ENCODE measurements at regions not wholly inside any gene's neighbourhood (a gene's known extent, or its start where the extent isn't known, plus 50 kb on each side); places are given as distances from the start of the nearest gene placed in this dataset.

DNA sequence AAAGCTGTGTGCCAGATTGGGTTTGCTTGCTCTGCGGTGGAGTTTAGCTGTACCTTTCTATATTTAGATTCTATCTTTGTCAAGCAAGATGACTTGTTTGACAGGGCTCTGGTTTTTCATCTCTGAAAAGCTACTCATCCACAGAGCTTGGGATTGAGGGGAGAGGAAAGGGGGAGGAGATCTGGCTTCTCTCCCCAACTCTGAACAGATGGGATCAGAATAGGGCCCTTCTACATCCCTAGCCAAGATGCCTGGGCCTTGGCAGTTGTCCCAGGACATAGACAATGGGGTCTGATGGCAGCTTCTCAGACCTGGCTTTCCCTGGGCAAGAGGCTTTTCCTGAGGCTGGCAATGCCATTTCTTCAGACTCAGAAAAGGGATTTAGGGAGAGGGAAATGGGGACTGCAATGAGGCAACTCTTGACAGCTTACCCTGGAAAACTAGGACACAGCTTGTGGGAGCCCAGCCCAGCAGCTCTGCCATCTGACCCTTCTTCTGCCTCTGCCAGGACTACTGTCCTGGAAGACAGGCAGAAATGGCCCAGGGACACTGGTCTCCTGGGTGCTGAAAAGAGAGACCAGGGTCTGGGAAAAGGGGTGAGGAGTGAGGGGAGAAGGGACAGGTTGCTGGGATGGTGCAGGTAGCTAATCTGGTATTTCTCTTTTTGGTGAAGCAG, 50.2 kb upstream of the ASTN2 start:
- no peak overlapping the region for H3K27ac ChIP-seq (ENCODE audit: low read length)
- H3K4me3 ChIP-seq (ENCODE audit: low read length in 2 of 2): no peak overlapping the region
- H3K27me3 ChIP-seq (ENCODE audit: control insufficient read depth in 1 of 2, insufficient read depth in 2 of 2, low read length in 2 of 2): no peaks in the 10 kb centered on the region
- no peaks in the 10 kb centered on the region for H3K4me1 ChIP-seq (ENCODE audit: control insufficient read depth, insufficient read depth, low read length)
- H3K9me3 ChIP-seq (ENCODE audit: control insufficient read depth in 2 of 2, low read length in 2 of 2): peaks cover 0 to 3% of the 10 kb centered on the region in 2 donors
- no peak overlapping the region for H3K9ac ChIP-seq (ENCODE audit: low read length in 2 of 2)
- no peaks in the 10 kb centered on the region for H3K36me3 ChIP-seq (ENCODE audit: control insufficient read depth in 2 of 2, insufficient read depth in 2 of 2, low read length in 2 of 2)
